NB4 (cell line): ENCODE measurements at regions not wholly inside any gene's neighbourhood (a gene's known extent, or its start where the extent isn't known, plus 50 kb on each side); places are given as distances from the start of the nearest gene placed in this dataset.

Experiments used
- DNase-seq: peaks from one replicate; pipeline ENCODE4 v3.0.0; 2010; ENCODE audit warnings: low read depth
- H3K4me3 ChIP-seq: one replicate; pipeline ENCODE4 v1.5.1; 2011; ENCODE audit warnings: mild to moderate bottlenecking, low read depth, low read length, moderate library complexity
- MAX ChIP-seq: IDR thresholded peaks from 2 replicates; pipeline ENCODE4 v1.6.1; 2011; ENCODE audit warnings: low read depth, low read length
- MYC ChIP-seq: IDR thresholded peaks from 2 replicates; pipeline ENCODE4 v1.6.1; 2011; ENCODE audit warnings: low read depth, low read length
- POLR2A ChIP-seq: IDR thresholded peaks from 2 replicates; pipeline ENCODE4 v1.6.1; 2011; ENCODE audit warnings: mild to moderate bottlenecking; ENCODE audit not compliant: insufficient read length; ENCODE audit errors: extremely low read depth
- TF ChIP-seq, protein P1 (sequence below): IDR thresholded peaks from one replicate; pipeline ENCODE4 v1.5.1; 2012; ENCODE audit warnings: low read depth, low read length

DNA sequence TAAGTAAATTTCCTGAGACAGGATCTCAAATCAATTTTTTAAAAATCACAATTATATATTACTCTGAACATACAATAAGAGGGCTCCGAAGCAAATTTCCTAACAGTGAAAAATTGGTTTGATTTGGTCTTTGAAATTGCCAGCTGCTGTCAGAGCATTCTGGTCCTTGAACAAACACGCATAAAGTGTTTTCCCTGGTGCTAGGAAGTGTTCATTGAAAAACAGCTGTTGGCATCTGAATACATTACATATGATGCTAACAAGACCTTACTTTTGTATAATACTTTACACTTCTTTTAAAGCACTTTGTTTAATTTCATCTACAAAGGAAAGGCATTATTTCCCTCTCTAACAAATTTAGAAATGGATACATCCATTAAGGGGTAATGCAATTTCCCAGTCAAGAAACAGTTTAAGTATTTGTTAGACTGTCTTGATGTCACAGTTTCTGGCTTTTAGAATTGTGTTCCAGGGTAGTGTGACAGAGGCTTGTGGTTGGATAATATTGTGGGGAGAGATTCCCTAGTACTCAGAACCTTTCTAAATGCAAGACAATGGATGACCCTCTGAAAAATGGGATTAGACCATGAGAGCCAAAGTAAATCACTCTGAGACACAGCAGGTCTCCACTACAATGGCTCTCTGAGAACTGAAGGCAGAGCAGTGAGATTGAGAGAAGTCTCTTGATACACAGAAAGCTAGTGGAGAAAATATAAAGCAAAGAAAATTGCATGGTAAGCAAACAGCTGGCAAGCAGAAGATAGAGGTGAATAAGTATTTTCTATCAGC is 299.0 kb downstream of the TRIB2 start:
- no peak overlapping the region for H3K4me3 ChIP-seq
- no peak for TF ChIP-seq MYC
- no peak for DNase-seq

DNA sequence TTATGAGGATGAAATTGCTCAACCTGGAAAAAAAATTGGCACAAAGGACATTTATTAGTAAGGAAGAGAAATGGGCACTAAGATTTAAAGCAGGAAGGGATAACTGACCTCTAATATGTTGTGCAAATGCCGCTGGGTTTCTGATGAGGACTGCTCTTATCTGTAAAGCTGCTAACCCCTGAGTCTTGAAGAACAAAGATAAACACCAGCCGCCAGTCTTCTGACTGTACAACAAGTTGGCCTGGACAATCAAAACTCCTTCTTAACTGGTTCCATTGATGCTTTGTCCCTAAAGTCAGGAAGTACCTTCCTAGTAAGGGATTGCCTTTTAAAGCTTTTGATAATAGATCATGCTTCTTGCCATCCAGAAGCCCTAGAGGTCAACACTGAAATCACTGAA is 301.8 kb downstream of the TRIB2 start:
- TF ChIP-seq MAX, result no peak
- no peak overlapping the region for H3K4me3 ChIP-seq
- DNase-seq, result no peak

DNA sequence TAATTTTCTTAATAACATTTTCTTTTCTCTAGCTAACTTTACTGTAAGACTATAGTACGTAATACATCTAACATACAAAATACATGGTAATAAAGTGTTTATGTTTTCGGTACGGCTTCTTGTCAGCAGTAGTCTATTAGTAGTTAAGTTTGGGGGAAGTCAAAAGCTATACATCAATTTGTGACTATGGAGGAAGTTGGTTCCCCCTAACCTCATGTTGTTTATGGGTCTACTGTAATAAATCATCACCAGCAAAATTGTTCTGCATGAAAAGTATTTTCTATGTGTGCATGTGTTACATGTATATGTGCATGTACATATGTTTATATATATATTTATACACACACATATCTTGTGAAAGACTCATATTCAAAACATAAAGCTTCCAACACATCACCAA is 303.0 kb downstream of the TRIB2 start:
- TF ChIP-seq MYC (no peak), MAX (no peak), POLR2A (no peak)
- TF ChIP-seq, protein P1, sequence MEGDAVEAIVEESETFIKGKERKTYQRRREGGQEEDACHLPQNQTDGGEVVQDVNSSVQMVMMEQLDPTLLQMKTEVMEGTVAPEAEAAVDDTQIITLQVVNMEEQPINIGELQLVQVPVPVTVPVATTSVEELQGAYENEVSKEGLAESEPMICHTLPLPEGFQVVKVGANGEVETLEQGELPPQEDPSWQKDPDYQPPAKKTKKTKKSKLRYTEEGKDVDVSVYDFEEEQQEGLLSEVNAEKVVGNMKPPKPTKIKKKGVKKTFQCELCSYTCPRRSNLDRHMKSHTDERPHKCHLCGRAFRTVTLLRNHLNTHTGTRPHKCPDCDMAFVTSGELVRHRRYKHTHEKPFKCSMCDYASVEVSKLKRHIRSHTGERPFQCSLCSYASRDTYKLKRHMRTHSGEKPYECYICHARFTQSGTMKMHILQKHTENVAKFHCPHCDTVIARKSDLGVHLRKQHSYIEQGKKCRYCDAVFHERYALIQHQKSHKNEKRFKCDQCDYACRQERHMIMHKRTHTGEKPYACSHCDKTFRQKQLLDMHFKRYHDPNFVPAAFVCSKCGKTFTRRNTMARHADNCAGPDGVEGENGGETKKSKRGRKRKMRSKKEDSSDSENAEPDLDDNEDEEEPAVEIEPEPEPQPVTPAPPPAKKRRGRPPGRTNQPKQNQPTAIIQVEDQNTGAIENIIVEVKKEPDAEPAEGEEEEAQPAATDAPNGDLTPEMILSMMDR, result no peak
- no peak for DNase-seq
- no peak overlapping the region for H3K4me3 ChIP-seq

- DNase-seq, result no peak
- TF ChIP-seq POLR2A, result no peak
- TF ChIP-seq, protein P1, result no peak
- no peak for TF ChIP-seq MYC
- TF ChIP-seq MAX, result no peak
- H3K4me3 ChIP-seq, result no peak overlapping the region
These were observed 303.7 kb downstream of the TRIB2 start for GRCh38 chr2:13020469-13020868.

DNA sequence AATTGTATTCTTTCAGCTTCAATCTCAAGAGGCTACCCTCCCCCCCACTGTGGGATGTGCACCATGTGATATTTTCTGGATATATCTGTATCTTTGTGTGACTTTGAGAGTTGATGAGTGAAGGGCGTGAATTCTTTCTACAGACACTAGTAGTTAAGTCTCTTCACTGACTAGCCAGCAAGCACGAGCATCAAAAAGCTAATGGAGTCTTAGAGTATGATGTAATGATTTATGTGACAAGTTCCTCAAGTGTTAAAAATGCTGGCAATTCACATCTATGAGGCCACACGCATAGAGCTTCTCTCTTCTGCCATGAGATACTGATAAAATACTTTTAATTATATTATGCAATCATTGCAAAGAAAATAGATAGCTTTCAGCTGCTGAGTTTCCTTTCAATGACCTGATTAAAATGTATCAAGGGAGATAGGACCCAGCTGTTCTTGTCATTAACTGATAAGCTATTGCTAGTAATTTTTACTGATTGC is 304.8 kb downstream of the TRIB2 start:
- TF ChIP-seq, protein P1, result no peak
- TF ChIP-seq MYC (no peak), POLR2A (no peak), MAX (no peak)
- no peak for DNase-seq
- no peak overlapping the region for H3K4me3 ChIP-seq

- DNase-seq, result no peak
- TF ChIP-seq MYC (no peak), POLR2A (no peak), MAX (no peak)
- TF ChIP-seq, protein P1, result no peak
- no peak overlapping the region for H3K4me3 ChIP-seq
These were observed 313.9 kb downstream of the TRIB2 start for GRCh38 chr2:13030606-13031005.

DNA sequence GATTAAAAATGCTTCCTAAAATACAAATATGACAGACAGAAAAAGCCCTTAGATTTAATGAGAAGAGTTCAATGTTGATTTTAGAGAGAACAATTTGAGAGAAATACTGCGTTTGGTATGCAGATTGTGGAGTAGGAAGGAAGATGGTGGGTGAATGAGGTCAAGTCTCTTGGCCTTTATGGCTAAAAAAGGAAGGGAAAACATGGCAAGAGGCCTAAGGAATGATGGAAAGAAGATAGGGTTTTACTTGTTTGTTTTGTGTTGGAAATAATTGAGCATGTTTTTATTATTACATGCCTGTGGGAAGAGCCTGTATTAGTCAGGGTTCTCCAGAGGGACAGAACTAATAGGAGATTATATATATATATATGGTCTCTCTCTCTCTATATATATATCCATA is 318.1 kb downstream of the TRIB2 start:
- no peak overlapping the region for H3K4me3 ChIP-seq
- DNase-seq, result no peak
- TF ChIP-seq POLR2A (no peak), MAX (no peak), MYC (no peak)
- TF ChIP-seq, protein P1, result no peak
